ENCODE measurements at regions not wholly inside any gene's neighbourhood (a gene's known extent, or its start where the extent isn't known, plus 50 kb on each side); places are given as distances from the start of the nearest gene placed in this dataset.

- Mint-ChIP-seq H3K4me1 (no peaks in the 10 kb centered on the region), H3K27ac (no peak overlapping the region), H3K9me3 (no peaks in the 10 kb centered on the region), H3K36me3 (no peaks in the 10 kb centered on the region), H3K27me3 (ENCODE audit: low read depth) (peaks cover 22% of the 10 kb centered on the region), H3K4me3 (no peak overlapping the region)
- TF ChIP-seq SOX15 (CRISPR knock-in tag; IDR thresholded peaks at IDR 0.05), result no peak
- TF ChIP-seq ZNF138 (CRISPR knock-in tag; conservative IDR thresholded peaks at IDR 0.05), result no peak
- TF ChIP-seq AFF4 (CRISPR knock-in tag; IDR thresholded peaks at IDR 0.05; ENCODE audit: borderline replicate concordance), result no peak
- no peak for TF ChIP-seq USF2 (CRISPR knock-in tag; IDR thresholded peaks at IDR 0.05)
- no peak for TF ChIP-seq RORB (CRISPR knock-in tag; IDR thresholded peaks at IDR 0.05)
- ChIA-PET POLR2A (no interaction called here), CTCF (no interaction called here)
- ATAC-seq, result no peak
- no peak for DNase-seq (ENCODE audit: low spot score)
These were observed 70.7 kb upstream of the UBAC2 start for GRCh38 chr13:99129951-99130350.

DNA sequence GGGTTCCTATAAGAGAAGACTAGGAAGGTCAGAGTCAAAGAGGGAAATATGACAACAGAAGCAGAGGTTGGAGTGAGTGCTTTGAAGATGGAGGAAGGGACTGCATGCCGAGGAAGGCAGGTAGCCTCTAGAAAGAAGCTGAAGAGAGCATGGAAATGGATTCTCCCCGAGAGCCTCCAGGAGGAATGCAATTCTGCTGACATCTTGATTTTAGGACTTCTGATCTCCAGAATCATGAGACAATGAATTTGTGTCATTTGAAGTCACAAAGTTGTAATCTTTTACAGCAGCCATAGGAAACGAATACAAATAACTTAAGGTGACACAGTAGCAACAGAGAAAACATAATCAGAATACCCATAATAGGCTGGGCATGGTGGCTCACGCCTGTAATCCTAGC is 69.2 kb upstream of the UBAC2 start:
- CTCF ChIA-PET, result no interaction called here
- Mint-ChIP-seq H3K36me3 (no peaks in the 10 kb centered on the region), H3K4me3 (no peak overlapping the region), H3K27me3 (ENCODE audit: low read depth) (peaks cover 10% of the 10 kb centered on the region), H3K4me1 (no peaks in the 10 kb centered on the region), H3K27ac (no peak overlapping the region), H3K9me3 (no peaks in the 10 kb centered on the region)
- POLR2A ChIA-PET, result no interaction called here
- DNase-seq (ENCODE audit: low spot score) (no peak), ATAC-seq (no peak)
- no peak for TF ChIP-seq FOXK1 (CRISPR knock-in tag; IDR thresholded peaks at IDR 0.05)
- TF ChIP-seq TEAD4 (CRISPR knock-in tag; IDR thresholded peaks at IDR 0.05), result no peak
- TF ChIP-seq ZNF416 (CRISPR knock-in tag; IDR thresholded peaks at IDR 0.05), result no peak
- TF ChIP-seq CREB1 (CRISPR knock-in tag; IDR thresholded peaks at IDR 0.05), result no peak
- no peak for TF ChIP-seq ZNF232 (CRISPR knock-in tag; IDR thresholded peaks at IDR 0.05)
- no peak for TF ChIP-seq JUN (CRISPR knock-in tag; IDR thresholded peaks at IDR 0.05)
- no peak for TF ChIP-seq ZNF423 (CRISPR knock-in tag; IDR thresholded peaks at IDR 0.05)
- TF ChIP-seq ATF3 (CRISPR knock-in tag; conservative IDR thresholded peaks at IDR 0.05), result no peak
- TF ChIP-seq RORB (CRISPR knock-in tag; IDR thresholded peaks at IDR 0.05), result no peak
- TF ChIP-seq SOX15 (CRISPR knock-in tag; IDR thresholded peaks at IDR 0.05), result no peak
- no peak for TF ChIP-seq SMAD4 (CRISPR knock-in tag; IDR thresholded peaks at IDR 0.05)
- no peak for TF ChIP-seq ELF4 (CRISPR knock-in tag; IDR thresholded peaks at IDR 0.05; ENCODE audit: low read depth)
- no peak for TF ChIP-seq ATF6 (CRISPR knock-in tag; IDR thresholded peaks at IDR 0.05)
- TF ChIP-seq, protein P1, sequence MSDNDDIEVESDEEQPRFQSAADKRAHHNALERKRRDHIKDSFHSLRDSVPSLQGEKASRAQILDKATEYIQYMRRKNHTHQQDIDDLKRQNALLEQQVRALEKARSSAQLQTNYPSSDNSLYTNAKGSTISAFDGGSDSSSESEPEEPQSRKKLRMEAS (CRISPR knock-in tag; IDR thresholded peaks at IDR 0.05), result no peak
- no peak for TF ChIP-seq ZBTB21 (CRISPR knock-in tag; IDR thresholded peaks at IDR 0.05; ENCODE audit: borderline replicate concordance)
- TF ChIP-seq ZNF671 (CRISPR knock-in tag; IDR thresholded peaks at IDR 0.05), result no peak

Data from WTC11 (cell line).